GM18508 (cell line): ENCODE measurements at regions not wholly inside any gene's neighbourhood (a gene's known extent, or its start where the extent isn't known, plus 50 kb on each side); places are given as distances from the start of the nearest gene placed in this dataset.
"Not testable (repeated sequence)": the region's sequence is repeated elsewhere in the genome, so short reads cannot be mapped to it uniquely, and the experiment has no call there.

Source experiments
- ATAC-seq: cut with Tn5 transposase; IDR thresholded peaks from one replicate; pipeline ENCODE4 v1.9.1; 2021; ENCODE audit warnings: moderate number of reproducible peaks; ENCODE audit not compliant: insufficient read depth, unreplicated experiment

DNA sequence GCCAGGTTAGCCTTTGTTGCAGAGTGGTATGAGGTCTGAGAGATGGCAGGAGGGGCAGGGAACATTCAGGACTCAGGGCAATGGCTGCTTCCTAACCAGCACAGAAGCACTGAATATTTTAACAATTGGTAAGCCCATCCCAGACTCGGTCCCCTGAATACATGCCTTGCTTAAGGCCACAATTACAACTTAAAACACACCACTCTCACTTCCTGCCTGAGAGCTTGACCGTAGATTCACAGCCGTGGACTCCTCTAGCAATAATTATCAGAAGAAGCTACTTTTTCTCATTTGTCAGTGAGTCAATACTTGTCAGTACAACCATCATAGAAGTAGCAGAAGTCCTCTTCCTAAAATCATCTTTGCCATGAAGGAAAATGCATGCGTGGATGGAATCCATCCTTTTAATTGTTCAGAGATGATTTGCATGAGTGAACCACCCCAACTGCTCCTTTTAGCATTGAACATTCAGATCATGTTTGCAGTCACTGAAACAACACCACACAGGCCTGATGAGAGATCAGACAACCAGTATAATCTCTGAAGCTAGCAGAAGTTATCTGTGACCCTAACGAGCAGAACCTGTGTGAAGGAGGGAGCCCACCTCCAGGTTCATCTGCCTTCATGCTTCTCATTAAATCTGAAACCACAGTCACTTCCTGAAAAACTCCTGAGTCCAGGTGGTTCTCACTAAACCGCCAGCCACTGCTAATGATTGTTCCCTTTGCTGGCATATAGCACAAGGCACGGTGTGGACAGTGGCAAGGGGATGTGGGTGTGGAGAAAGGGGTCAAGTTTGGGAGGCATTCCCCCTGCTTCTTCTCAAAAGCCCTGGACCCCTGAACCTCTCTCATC lies 333.9 kb upstream of the CNR1 start:
- no peak for ATAC-seq

GRCh38 chr6:88499436-88499835 lies 333.3 kb upstream of the CNR1 start:
- no peak for ATAC-seq

- not testable (repeated sequence) for ATAC-seq
These were observed 331.3 kb upstream of the CNR1 start for GRCh38 chr6:88497403-88497802.

DNA sequence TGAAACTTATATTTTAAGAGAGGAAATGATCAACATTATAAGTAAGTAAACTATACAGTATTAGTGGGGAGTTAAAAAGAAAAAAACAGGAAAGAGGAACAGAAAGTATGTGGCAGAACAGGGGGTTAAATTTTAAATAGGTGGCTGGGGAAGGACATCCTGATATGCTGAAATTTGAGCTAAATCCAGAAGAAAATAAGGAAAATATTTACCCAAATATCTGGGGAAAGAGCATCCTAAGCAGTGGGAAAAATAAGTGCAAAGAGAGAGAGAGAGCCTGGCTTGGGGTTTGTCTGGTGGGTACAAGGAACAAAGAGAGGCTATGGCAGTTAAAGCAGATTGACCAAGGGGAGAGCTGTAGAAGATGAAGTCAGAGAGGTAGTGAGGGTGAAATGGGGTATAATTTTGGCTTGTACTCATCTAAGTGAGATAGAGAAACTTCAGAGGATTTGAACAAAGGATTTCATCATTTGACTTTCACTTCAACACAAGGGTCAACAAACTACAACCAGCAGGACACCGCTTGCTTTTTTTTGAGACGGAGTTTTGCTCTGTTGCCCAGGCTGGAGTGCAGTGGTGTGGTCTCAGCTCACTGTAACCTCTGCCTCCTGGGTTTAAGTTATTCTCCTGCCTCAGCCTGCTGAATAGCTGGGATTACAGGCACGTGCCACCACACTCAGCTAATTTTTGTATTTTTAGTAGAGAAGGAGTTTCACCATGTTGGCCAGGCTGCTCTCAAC lies 328.4 kb upstream of the CNR1 start:
- ATAC-seq: peak; percentile 59

DNA sequence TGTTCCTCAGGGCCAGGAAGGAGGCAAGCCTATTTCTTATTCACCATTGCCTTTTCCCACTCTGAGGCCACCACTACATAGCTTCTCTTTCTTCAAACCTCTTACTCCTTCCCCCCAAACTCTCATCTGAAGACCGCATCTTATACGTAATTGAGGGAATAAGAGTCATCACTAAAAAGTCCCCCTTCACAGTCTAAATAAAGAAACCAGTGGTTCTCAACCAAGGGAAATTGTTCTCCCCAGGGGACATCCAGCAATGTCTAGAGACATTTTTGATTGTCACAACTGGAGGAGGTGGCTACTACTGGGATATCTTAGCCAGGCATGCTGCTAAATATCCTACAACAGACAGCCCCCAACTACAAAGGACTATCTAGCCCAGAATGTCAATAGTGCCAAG lies 327.6 kb upstream of the CNR1 start:
- ATAC-seq: peak; percentile 28

GRCh38 chr6:88492824-88493223 lies 326.7 kb upstream of the CNR1 start:
- no peak for ATAC-seq

GRCh38 chr6:88492241-88492640 lies 326.1 kb upstream of the CNR1 start:
- no peak for ATAC-seq

- no peak for ATAC-seq
These were observed 325.2 kb upstream of the CNR1 start for GRCh38 chr6:88491266-88491880.

- no peak for ATAC-seq
These were observed 324.7 kb upstream of the CNR1 start for GRCh38 chr6:88490908-88491264.

- no peak for ATAC-seq
These were observed 324.2 kb upstream of the CNR1 start for GRCh38 chr6:88490195-88490907.

GRCh38 chr6:88483424-88483823 lies 317.3 kb upstream of the CNR1 start:
- no peak for ATAC-seq

- no peak for ATAC-seq
These were observed 316.3 kb upstream of the CNR1 start for GRCh38 chr6:88482465-88482864.

DNA sequence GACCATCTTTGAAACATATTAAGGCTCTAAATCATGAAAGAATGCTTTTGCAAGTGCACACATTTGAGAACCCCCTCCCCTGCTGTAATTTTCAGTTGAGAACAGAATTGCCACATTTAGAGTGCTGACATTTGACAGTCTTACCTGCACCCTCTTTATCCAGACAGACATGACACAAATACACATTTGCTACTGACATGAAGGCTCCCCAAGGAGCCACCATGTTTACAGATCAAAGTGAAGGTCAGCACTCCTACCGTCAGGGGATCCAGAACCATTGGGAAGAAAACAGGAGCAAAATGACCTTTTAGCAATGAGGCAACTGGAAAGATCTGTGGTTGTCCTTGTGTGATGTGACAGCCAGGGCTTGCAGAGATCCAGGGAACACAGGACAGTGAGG lies 315.4 kb upstream of the CNR1 start:
- ATAC-seq: no peak

- ATAC-seq: no peak
These were observed 314.7 kb upstream of the CNR1 start for GRCh38 chr6:88480816-88481215.

DNA sequence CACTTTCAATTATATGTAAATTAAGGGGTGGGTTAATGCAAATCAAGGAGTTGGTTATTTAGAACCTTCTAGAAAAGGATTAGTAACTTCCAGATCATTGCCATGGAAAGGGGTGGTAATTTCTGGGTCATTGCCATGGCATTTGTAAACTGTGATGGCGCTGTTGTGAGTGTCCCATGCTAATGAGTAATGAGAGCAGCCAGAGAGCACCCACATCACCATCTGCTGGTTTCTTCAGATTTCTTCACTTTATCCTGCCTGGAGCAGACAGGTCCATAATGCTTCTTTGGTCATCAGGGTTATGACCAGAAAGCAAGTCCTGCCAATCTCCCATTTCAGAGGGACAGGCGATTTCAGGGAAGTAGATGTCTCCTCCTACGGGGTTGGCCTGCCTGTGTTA lies 311.3 kb upstream of the CNR1 start:
- no peak for ATAC-seq

GRCh38 chr6:88476388-88476787 lies 310.2 kb upstream of the CNR1 start:
- ATAC-seq: no peak

DNA sequence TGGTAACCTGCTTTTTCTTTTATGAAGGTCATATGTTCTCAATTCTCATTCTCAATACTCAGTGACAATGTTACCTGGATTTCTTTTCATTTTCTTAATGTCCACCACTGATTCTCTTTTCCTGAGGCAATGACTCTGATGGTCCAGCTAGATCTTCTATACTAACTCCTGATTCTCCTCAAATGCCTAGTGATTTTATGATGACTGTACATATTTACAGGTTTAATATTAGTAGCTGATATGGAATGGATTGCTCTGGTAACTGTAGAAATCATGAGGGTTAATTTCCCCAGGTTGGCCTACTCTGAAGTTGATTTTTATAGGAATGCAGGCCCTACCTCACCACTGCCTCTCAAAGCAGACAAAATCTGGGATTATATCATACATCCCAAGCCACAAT lies 308.6 kb upstream of the CNR1 start:
- ATAC-seq: no peak

GRCh38 chr6:88473589-88473988 lies 307.4 kb upstream of the CNR1 start:
- ATAC-seq: no peak

DNA sequence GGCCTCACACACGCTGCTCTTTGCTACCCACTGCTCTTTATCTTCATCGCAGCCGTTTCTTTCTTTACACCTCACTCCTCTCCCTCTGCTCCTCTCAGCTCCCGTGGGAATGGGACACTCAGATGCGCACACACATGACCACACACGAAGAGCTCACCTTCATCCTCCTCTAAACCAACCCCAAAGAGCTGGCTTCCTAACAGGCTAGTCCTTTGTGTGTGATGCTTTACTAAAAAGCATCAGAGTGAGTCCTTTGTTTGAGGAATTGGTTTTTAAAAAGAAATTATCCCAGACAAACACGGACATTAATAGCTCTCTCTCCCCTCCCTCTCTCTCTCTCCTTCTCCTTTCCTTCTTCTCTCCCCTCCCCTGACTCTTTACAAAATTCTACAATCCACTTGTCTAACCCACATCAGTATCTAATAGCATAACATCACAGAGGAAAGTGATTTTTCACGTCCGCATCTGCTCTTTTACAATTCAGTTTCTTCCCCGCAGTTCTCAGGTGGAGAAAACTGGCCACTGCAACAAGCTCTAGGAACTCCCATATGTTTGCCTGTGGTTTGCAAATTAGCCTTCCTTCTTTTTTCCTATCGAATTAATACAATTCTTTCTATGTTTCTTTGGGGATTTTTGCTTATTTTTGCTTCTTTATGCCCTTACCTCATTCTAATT lies 306.8 kb upstream of the CNR1 start:
- no peak for ATAC-seq

- ATAC-seq: no peak
These were observed 293.5 kb upstream of the CNR1 start for GRCh38 chr6:88459643-88460042.
